ENCODE measurements at regions not wholly inside any gene's neighbourhood (a gene's known extent, or its start where the extent isn't known, plus 50 kb on each side); places are given as distances from the start of the nearest gene placed in this dataset.

GRCh38 chr5:159567461-159567860, 237.2 kb upstream of the IL12B start:
- H3K27me3 ChIP-seq (ENCODE audit: control insufficient read depth in 4 of 4, insufficient read depth in 4 of 4, low read length in 3 of 4), result no peaks in the 10 kb centered on the region
- no peak overlapping the region for H3K27ac ChIP-seq (ENCODE audit: low read depth in 1 of 2, low read length in 2 of 2)
- H3K9ac ChIP-seq (ENCODE audit: low read depth in 1 of 2, low read length in 2 of 2), result no peak overlapping the region
- TF ChIP-seq HNF4G (IDR thresholded peaks at IDR 0.05) (no peak), YY1 (IDR thresholded peaks at IDR 0.05) (no peak), TAF1 (conservative IDR thresholded peaks at IDR 0.05) (no peak), HNF4A (conservative IDR thresholded peaks at IDR 0.05) (no peak), RAD21 (IDR thresholded peaks at IDR 0.05) (no peak), MAX (IDR thresholded peaks at IDR 0.05) (no peak)
- WGBS, result 51% methylated on average over 1 of the region's 1 CpG
- no peaks in the 10 kb centered on the region for H3K4me1 ChIP-seq (ENCODE audit: control insufficient read depth in 4 of 4, insufficient read depth in 4 of 4, low read length in 3 of 4)
- no peaks in the 10 kb centered on the region for H3K36me3 ChIP-seq (ENCODE audit: control insufficient read depth in 4 of 4, insufficient read depth in 3 of 4, low read depth in 1 of 4, low read length in 3 of 4)
- no peak for DNase-seq (ENCODE audit: low spot score)
- H3K9me3 ChIP-seq (ENCODE audit: control insufficient read depth in 4 of 4, low read length in 3 of 4), result no peaks in the 10 kb centered on the region
- H3K4me3 ChIP-seq (ENCODE audit: low read depth in 1 of 3, low read length in 3 of 3), result no peak overlapping the region

- H3K27ac ChIP-seq (ENCODE audit: low read depth in 1 of 2, low read length in 2 of 2), result no peak overlapping the region
- no peak overlapping the region for H3K9ac ChIP-seq (ENCODE audit: low read depth in 1 of 2, low read length in 2 of 2)
- H3K9me3 ChIP-seq (ENCODE audit: control insufficient read depth in 4 of 4, low read length in 3 of 4), result no peaks in the 10 kb centered on the region
- no peaks in the 10 kb centered on the region for H3K4me1 ChIP-seq (ENCODE audit: control insufficient read depth in 4 of 4, insufficient read depth in 4 of 4, low read length in 3 of 4)
- WGBS, result 56% methylated on average over 1 of the region's 1 CpG
- H3K27me3 ChIP-seq (ENCODE audit: control insufficient read depth in 4 of 4, insufficient read depth in 4 of 4, low read length in 3 of 4), result no peaks in the 10 kb centered on the region
- H3K36me3 ChIP-seq (ENCODE audit: control insufficient read depth in 4 of 4, insufficient read depth in 3 of 4, low read depth in 1 of 4, low read length in 3 of 4), result no peaks in the 10 kb centered on the region
- TF ChIP-seq FOXA1 (IDR thresholded peaks at IDR 0.05), result no peak
- no peak for TF ChIP-seq MAX (IDR thresholded peaks at IDR 0.05)
- TF ChIP-seq TAF1 (conservative IDR thresholded peaks at IDR 0.05), result no peak
- TF ChIP-seq REST (IDR thresholded peaks at IDR 0.05), result no peak
- TF ChIP-seq RAD21 (IDR thresholded peaks at IDR 0.05), result no peak
- TF ChIP-seq NR2F2 (IDR thresholded peaks at IDR 0.05), result no peak
- TF ChIP-seq HNF4A (conservative IDR thresholded peaks at IDR 0.05), result no peak
- no peak overlapping the region for H3K4me3 ChIP-seq (ENCODE audit: low read depth in 1 of 3, low read length in 3 of 3)
- no peak for DNase-seq (ENCODE audit: low spot score)
These were observed 241.4 kb upstream of the IL12B start for GRCh38 chr5:159571501-159572244.

- Histone ChIP-seq H3K27me3 (ENCODE audit: control insufficient read depth in 4 of 4, insufficient read depth in 4 of 4, low read length in 3 of 4) (no peaks in the 10 kb centered on the region), H3K9me3 (ENCODE audit: control insufficient read depth in 4 of 4, low read length in 3 of 4) (no peaks in the 10 kb centered on the region), H3K9ac (ENCODE audit: low read depth in 1 of 2, low read length in 2 of 2) (no peak overlapping the region), H3K4me3 (ENCODE audit: low read depth in 1 of 3, low read length in 3 of 3) (no peak overlapping the region), H3K4me1 (ENCODE audit: control insufficient read depth in 4 of 4, insufficient read depth in 4 of 4, low read length in 3 of 4) (no peaks in the 10 kb centered on the region), H3K27ac (ENCODE audit: low read depth in 1 of 2, low read length in 2 of 2) (no peak overlapping the region), H3K36me3 (ENCODE audit: control insufficient read depth in 4 of 4, insufficient read depth in 3 of 4, low read depth in 1 of 4, low read length in 3 of 4) (no peaks in the 10 kb centered on the region)
- no peak for DNase-seq (ENCODE audit: low spot score)
- 91% methylated on average over 7 of the region's 7 CpGs for WGBS
- TF ChIP-seq SP1 (IDR thresholded peaks at IDR 0.05) (no peak), GABPA (IDR thresholded peaks at IDR 0.05 in 1 of 2, conservative IDR thresholded peaks at IDR 0.05 in 1 of 2) (no peak), FOXA1 (IDR thresholded peaks at IDR 0.05) (no peak), ZBTB33 (IDR thresholded peaks at IDR 0.05) (no peak), HNF4A (conservative IDR thresholded peaks at IDR 0.05) (no peak), EGR1 (IDR thresholded peaks at IDR 0.05; ENCODE audit: low read depth in 2 of 2) (no peak), MAX (IDR thresholded peaks at IDR 0.05) (no peak), RXRA (IDR thresholded peaks at IDR 0.05) (no peak)
These were observed 246.6 kb upstream of the IL12B start for GRCh38 chr5:159576902-159577301.
